GM23338 (cell line): ENCODE measurements at regions not wholly inside any gene's neighbourhood (a gene's known extent, or its start where the extent isn't known, plus 50 kb on each side); places are given as distances from the start of the nearest gene placed in this dataset.
"Not testable (repeated sequence)": the region's sequence is repeated elsewhere in the genome, so short reads cannot be mapped to it uniquely, and the experiment has no call there.

Experiments used
- ATAC-seq: fragments of 200-7000 bp; cut with Tn5 transposase; 3 replicates; pipeline ENCODE4 v1.9.1; 2020
- DNase-seq: peaks from one replicate; pipeline ENCODE4 v3.0.0-alpha.2; 2015; ENCODE audit warnings: low spot score
- H2AFZ ChIP-seq: fragments of 200-600 bp; sonication (generic); 2 replicates; pipeline ENCODE4 v1.8.0; 2016; ENCODE audit warnings: antibody characterized with exemption, mild to moderate bottlenecking, moderate library complexity
- H3F3A ChIP-seq: fragments of 200-600 bp; sonication (generic); replicated peaks from 2 replicates; pipeline ENCODE4 v1.8.0; 2017; ENCODE audit warnings: antibody characterized with exemption, mixed run types, low read depth
- H3K27ac ChIP-seq: fragments of 200-600 bp; sonication (generic); 2 replicates; pipeline ENCODE4 v1.6.1; 2016; ENCODE audit warnings: low read depth
- H3K27me3 ChIP-seq: fragments of 200-600 bp; sonication (generic); 2 replicates; pipeline ENCODE4 v1.8.0; 2016; ENCODE audit warnings: mild to moderate bottlenecking, mixed run types, moderate library complexity; ENCODE audit not compliant: insufficient read depth
- H3K36me3 ChIP-seq: fragments of 200-600 bp; sonication (generic); 2 replicates; pipeline ENCODE4 v1.8.0; 2016; ENCODE audit warnings: mild to moderate bottlenecking; ENCODE audit not compliant: insufficient read depth
- H3K4me1 ChIP-seq: fragments of 200-600 bp; sonication (generic); 2 replicates; pipeline ENCODE4 v1.8.0; 2016; ENCODE audit warnings: mild to moderate bottlenecking, moderate library complexity; ENCODE audit not compliant: insufficient read depth
- H3K4me2 ChIP-seq: fragments of 200-600 bp; sonication (generic); 2 replicates; pipeline ENCODE4 v1.7.1; 2017; ENCODE audit warnings: mixed run types
- H3K4me3 ChIP-seq: fragments of 200-600 bp; sonication (generic); 2 replicates; pipeline ENCODE4 v1.6.1; 2016; ENCODE audit warnings: mixed run types
- H3K79me2 ChIP-seq: fragments of 200-600 bp; sonication (generic); replicated peaks from 2 replicates; pipeline ENCODE4 v1.8.0; 2017; ENCODE audit warnings: mild to moderate bottlenecking; ENCODE audit not compliant: insufficient read depth
- H3K9me2 ChIP-seq: fragments of 200-600 bp; sonication (generic); 2 replicates; pipeline ENCODE4 v1.8.0; 2017; ENCODE audit not compliant: insufficient read depth
- H4K20me1 ChIP-seq: fragments of 200-600 bp; sonication (generic); replicated peaks from 2 replicates; pipeline ENCODE4 v1.8.0; 2017; ENCODE audit warnings: mild to moderate bottlenecking; ENCODE audit not compliant: insufficient read depth
- H3K27ac Mint-ChIP-seq: 2 replicates; pipeline ENCODE4 v1.8.0; 2020; ENCODE audit warnings: inconsistent platforms, mild to moderate bottlenecking, moderate library complexity, mixed read lengths
- H3K27me3 Mint-ChIP-seq: 3 replicates; pipeline ENCODE4 v1.8.0; 2022; ENCODE audit warnings: low read depth, mild to moderate bottlenecking, moderate library complexity, mixed read lengths, inconsistent platforms; ENCODE audit not compliant: insufficient read depth, poor library complexity
- H3K36me3 Mint-ChIP-seq: 3 replicates; pipeline ENCODE4 v1.8.0; 2021; ENCODE audit warnings: low read depth, mild to moderate bottlenecking, inconsistent platforms, moderate library complexity, mixed read lengths
- H3K4me1 Mint-ChIP-seq: 3 replicates; pipeline ENCODE4 v1.8.0; 2020; ENCODE audit warnings: mild to moderate bottlenecking, inconsistent platforms, mixed read lengths
- H3K4me3 Mint-ChIP-seq: 3 replicates; pipeline ENCODE4 v1.8.0; 2021; ENCODE audit warnings: moderate library complexity, mild to moderate bottlenecking, inconsistent platforms, mixed read lengths
- H3K9me3 Mint-ChIP-seq: 3 replicates; pipeline ENCODE4 v1.8.0; 2020; ENCODE audit warnings: moderate library complexity, mild to moderate bottlenecking, inconsistent platforms, mixed read lengths
- CREB1 ChIP-seq: fragments of 250-450 bp; sonication (Bioruptor Pico); IDR thresholded peaks from 2 replicates; pipeline ENCODE4 v1.5.0; 2020; ENCODE audit warnings: low read depth, mild to moderate bottlenecking, moderate library complexity
- CTCF ChIP-seq, 2 experiments: fragments of 200-600 bp in 1 of 2; sonication (generic) in 1 of 2; conservative IDR thresholded peaks; 2 replicates each; pipeline versions ENCODE4 v1.5.1 to v1.6.1; 2016 to 2017; ENCODE audit warnings: antibody characterized with exemption in 2 of 2, low read depth in 2 of 2, mild to moderate bottlenecking in 2 of 2, moderate library complexity in 1 of 2
- EZH2 ChIP-seq: fragments of 200-600 bp; sonication (generic); IDR thresholded peaks from one replicate; pipeline ENCODE4 v1.8.0; 2017; ENCODE audit warnings: antibody characterized with exemption, mild to moderate bottlenecking, low read depth; ENCODE audit not compliant: unreplicated experiment
- EZH2phosphoT487 ChIP-seq: fragments of 200-600 bp; sonication (generic); IDR thresholded peaks from one replicate; pipeline ENCODE4 v1.8.1; 2018; ENCODE audit warnings: antibody characterized with exemption; ENCODE audit not compliant: unreplicated experiment
- JUNB ChIP-seq: IDR thresholded peaks from one replicate; pipeline ENCODE4 v1.6.1; 2016; ENCODE audit warnings: antibody characterized with exemption; ENCODE audit not compliant: unreplicated experiment
- NANOG ChIP-seq: IDR thresholded peaks from 2 replicates; pipeline ENCODE4 v1.6.1; 2016; ENCODE audit warnings: antibody characterized with exemption, borderline replicate concordance
- POLR2AphosphoS5 ChIP-seq: IDR thresholded peaks from 2 replicates; pipeline ENCODE4 v1.6.1; 2016; ENCODE audit warnings: antibody characterized with exemption, low read depth
- REST ChIP-seq: IDR thresholded peaks from one replicate; pipeline ENCODE4 v1.6.1; 2018; ENCODE audit warnings: antibody characterized with exemption; ENCODE audit not compliant: unreplicated experiment
- STAT1 ChIP-seq: IDR thresholded peaks from one replicate; pipeline ENCODE4 v1.6.1; 2016; ENCODE audit warnings: antibody characterized with exemption; ENCODE audit not compliant: unreplicated experiment
- ZNF114 ChIP-seq: fragments of 250-450 bp; sonication (Bioruptor Pico); IDR thresholded peaks from 2 replicates; pipeline ENCODE4 v1.5.0; 2020; ENCODE audit warnings: mild to moderate bottlenecking, moderate library complexity
- ZNF331 ChIP-seq: fragments of 250-450 bp; sonication (Bioruptor Pico); IDR thresholded peaks from 2 replicates; pipeline ENCODE4 v1.5.0; 2020; ENCODE audit warnings: low read depth, mild to moderate bottlenecking, moderate library complexity
- ZNF462 ChIP-seq: fragments of 250-450 bp; sonication (Bioruptor Pico); IDR thresholded peaks from 2 replicates; pipeline ENCODE4 v1.5.0; 2020; ENCODE audit warnings: mild to moderate bottlenecking, moderate library complexity

- no peak for TF ChIP-seq ZNF462 (CRISPR knock-in tag)
- TF ChIP-seq JUNB: no peak
- no peak for TF ChIP-seq ZNF114 (CRISPR knock-in tag)
- no peak for TF ChIP-seq ZNF331
- TF ChIP-seq STAT1: no peak
- TF ChIP-seq NANOG: no peak
- no peak for TF ChIP-seq POLR2AphosphoS5
- no peak for TF ChIP-seq CREB1 (CRISPR knock-in tag)
- no peak for TF ChIP-seq EZH2phosphoT487
- TF ChIP-seq REST: no peak
- TF ChIP-seq CTCF (conservative IDR thresholded peaks at IDR 0.05; ENCODE audit: low read depth in 2 of 2): no peak
- TF ChIP-seq EZH2: no peak
Measured at GRCh38 chr1:182157187-182157586, 95.7 kb upstream of the ZNF648 start (continued).

GRCh38 chr1:182154425-182154824 lies 92.9 kb upstream of the ZNF648 start:
- H3K36me3 Mint-ChIP-seq, H4K20me1 ChIP-seq, H3K4me2 ChIP-seq, H2AFZ ChIP-seq, H3K4me1 ChIP-seq, H3K4me1 Mint-ChIP-seq, DNase-seq, H3F3A ChIP-seq, H3K27ac Mint-ChIP-seq, H3K79me2 ChIP-seq, H3K4me3 Mint-ChIP-seq, H3K27ac ChIP-seq, H3K27me3 ChIP-seq, ATAC-seq, H3K27me3 Mint-ChIP-seq, H3K9me3 Mint-ChIP-seq, H3K9me2 ChIP-seq, H3K36me3 ChIP-seq, H3K4me3 ChIP-seq: not testable (repeated sequence)
